Erythroblast (primary cell): ENCODE measurements at regions not wholly inside any gene's neighbourhood (a gene's known extent, or its start where the extent isn't known, plus 50 kb on each side); places are given as distances from the start of the nearest gene placed in this dataset.

Experiments
- GATA1 ChIP-seq: IDR thresholded peaks from 2 replicates; pipeline ENCODE4 v1.6.1; 2011; ENCODE audit warnings: low read depth, mild to moderate bottlenecking, control low read depth, low read length, moderate library complexity
- POLR2A ChIP-seq: IDR thresholded peaks from 2 replicates; pipeline ENCODE4 v1.6.1; 2011; ENCODE audit warnings: mild to moderate bottlenecking, low read length

DNA sequence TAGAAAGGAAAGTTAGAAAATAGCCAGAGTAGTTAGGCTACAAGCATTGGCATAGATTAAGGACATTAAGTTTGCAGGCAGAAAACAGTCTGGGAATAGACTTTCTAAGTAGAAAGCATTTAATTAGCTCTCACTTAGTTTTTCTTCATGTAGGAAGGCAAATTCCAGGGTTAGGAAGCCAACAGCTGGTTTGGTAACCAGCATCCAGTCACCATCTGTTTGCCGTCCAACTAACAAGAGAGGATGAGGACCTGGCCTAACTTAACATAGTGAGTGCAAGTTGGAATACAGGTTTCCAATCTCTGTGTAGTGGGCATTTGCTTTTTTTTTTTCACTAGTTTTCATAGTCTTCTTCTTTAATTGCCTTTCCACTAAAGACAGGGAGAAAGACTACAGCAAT lies 121.7 kb upstream of the NR3C1 start:
- TF ChIP-seq POLR2A, result no peak
- TF ChIP-seq GATA1, result no peak
